ENCODE measurements at regions not wholly inside any gene's neighbourhood (a gene's known extent, or its start where the extent isn't known, plus 50 kb on each side); places are given as distances from the start of the nearest gene placed in this dataset.

DNA sequence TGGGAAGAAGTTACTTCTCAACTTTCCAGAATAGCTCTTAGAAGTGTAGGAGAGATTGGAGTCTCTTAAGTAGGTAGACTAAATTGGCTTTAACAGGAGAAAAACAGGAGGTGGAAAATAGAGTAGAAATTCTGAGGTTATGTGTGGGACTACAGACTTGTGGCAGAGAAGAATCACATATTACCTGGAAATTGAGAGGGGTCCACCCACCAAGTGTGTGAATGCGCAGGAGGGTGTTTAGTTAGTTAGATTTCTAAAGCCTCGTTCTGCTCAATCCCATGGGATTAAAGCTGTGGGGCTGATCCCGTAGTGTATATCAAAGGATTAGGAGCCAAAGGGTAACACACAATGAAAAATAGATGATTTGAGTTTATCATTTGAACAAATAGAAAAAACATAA, 319.1 kb downstream of the TRIB2 start:
- TF ChIP-seq CTCF (IDR thresholded peaks at IDR 0.05; ENCODE audit: insufficient read depth, missing control alignments), result no peak
- FAIRE-seq (no peak), DNase-seq (ENCODE audit: insufficient read length, low spot score) (no peak)

GRCh38 chr2:13040043-13040442, 323.3 kb downstream of the TRIB2 start:
- FAIRE-seq (no peak), DNase-seq (ENCODE audit: insufficient read length, low spot score) (no peak)
- no peak for TF ChIP-seq CTCF (IDR thresholded peaks at IDR 0.05; ENCODE audit: insufficient read depth, missing control alignments)

- DNase-seq (ENCODE audit: insufficient read length, low spot score) (no peak), FAIRE-seq (no peak)
- peak; percentile 72 for TF ChIP-seq CTCF (IDR thresholded peaks at IDR 0.05; ENCODE audit: insufficient read depth, missing control alignments)
Observed at GRCh38 chr2:13046557-13047165, 329.9 kb downstream of the TRIB2 start.

DNA sequence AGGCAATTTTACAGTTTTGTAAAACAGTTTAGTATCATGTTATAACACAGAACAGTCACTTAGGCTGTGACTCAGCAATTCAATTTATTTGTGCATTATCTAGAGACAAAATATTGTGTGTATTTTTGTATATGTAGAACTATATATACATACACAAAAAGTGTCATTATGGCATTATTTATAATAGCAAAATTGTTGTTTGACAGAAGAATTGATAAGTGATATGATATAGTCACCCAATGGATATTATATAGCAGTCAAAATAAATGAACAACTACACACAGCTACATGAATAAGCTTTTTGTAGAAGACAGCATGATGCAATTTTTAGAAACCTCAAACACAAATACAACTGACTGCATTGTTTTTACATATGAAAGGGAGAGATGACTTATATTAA, 334.0 kb downstream of the TRIB2 start:
- FAIRE-seq (no peak), DNase-seq (ENCODE audit: insufficient read length, low spot score) (no peak)
- TF ChIP-seq CTCF (IDR thresholded peaks at IDR 0.05; ENCODE audit: insufficient read depth, missing control alignments), result no peak

GRCh38 chr2:13052547-13052946, 335.8 kb downstream of the TRIB2 start:
- no peak for DNase-seq (ENCODE audit: insufficient read length, low spot score)
- TF ChIP-seq CTCF (IDR thresholded peaks at IDR 0.05; ENCODE audit: insufficient read depth, missing control alignments), result no peak
- FAIRE-seq, result no peak

DNA sequence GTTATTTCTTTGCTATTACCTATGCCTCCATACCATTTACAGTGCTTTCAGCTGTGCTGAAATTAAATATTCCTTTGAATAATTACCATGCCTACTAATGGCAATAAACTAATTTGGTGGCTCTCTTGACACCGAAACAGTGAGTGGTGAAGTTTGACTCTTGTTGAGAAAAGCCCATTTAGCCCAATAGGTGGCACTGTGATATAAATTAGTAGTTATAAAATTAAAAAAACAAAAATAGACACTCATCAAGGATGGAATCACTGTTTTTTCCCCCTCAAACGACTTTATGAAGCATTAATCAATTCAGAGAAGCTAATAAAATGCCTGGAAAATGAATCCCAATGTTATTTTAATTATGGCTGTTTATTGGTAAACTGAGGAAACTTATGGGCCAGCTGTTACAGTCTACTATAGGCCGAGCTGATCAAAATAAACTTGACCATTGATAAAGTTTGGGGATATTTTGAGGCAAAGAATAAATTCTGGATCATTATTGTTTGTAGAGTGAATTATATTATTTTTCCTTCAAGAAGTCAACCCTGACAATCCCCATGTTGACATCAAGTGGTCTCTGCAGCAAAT, 339.6 kb downstream of the TRIB2 start:
- no peak for DNase-seq (ENCODE audit: insufficient read length, low spot score)
- no peak for FAIRE-seq
- TF ChIP-seq CTCF (IDR thresholded peaks at IDR 0.05; ENCODE audit: insufficient read depth, missing control alignments), result peak; percentile 58

GRCh38 chr2:13057671-13058070, 340.9 kb downstream of the TRIB2 start:
- no peak for DNase-seq (ENCODE audit: insufficient read length, low spot score)
- TF ChIP-seq CTCF (IDR thresholded peaks at IDR 0.05; ENCODE audit: insufficient read depth, missing control alignments), result no peak
- no peak for FAIRE-seq

All from D721Med (cell line).